ENCODE measurements at regions not wholly inside any gene's neighbourhood (a gene's known extent, or its start where the extent isn't known, plus 50 kb on each side); places are given as distances from the start of the nearest gene placed in this dataset.

DNA sequence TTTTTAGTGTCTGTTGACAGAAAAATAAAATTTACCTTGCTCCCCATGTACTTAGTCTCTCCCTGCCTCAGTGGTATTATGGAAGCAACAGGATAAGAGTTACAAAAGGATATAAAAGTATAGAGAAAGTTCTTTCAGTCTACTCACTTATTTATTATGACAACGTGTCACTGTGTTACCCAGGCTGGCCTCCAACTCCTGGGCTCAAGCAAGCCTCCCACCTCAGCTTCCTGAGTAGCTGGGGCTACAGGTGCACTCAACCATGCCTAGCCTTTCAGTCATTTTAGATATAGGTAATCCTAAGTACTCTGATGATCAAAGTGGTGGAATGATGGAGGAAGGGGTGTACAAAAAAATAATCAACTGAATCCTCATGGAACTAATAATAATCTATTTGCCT, 215.2 kb upstream of the MKLN1 start:
- DNase-seq = no peak

DNA sequence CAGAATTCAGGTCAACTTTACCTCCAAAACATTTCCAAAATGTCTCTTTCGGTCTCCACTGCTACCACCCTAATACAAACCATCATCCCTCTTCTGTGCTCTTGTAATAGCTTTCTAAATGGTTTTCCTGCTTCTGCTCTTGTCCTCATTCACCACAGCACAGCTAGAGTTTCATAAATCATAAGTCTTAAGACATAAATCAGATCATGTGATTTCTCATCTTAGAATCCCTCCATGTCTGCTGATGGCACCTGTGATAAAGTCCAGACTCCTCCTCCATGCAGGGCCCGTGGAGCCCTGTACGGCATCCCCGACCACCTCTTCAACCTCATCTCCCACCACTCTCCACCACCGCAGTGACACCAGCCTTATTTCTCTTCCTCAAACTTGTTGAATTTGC, 212.3 kb upstream of the MKLN1 start:
- no peak for DNase-seq

DNA sequence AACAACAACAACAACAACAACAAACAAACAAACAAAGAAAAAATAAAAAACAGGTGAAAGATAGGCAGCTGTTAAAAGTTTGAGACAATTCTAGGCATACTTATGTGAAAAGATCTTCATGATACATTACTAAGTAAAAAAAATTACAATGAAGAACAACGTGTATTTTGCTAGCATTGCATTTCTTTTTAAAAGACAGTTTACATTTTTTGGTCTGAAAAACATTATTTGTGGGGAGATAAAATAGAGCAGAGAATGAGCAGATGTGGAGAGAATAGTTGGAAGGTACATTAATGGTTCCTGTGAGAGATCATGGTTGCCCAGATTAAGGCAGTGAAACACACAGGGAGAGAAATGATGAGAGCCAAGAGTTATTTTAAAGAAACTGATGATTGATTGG, 210.2 kb upstream of the MKLN1 start:
- DNase-seq = no peak

DNA sequence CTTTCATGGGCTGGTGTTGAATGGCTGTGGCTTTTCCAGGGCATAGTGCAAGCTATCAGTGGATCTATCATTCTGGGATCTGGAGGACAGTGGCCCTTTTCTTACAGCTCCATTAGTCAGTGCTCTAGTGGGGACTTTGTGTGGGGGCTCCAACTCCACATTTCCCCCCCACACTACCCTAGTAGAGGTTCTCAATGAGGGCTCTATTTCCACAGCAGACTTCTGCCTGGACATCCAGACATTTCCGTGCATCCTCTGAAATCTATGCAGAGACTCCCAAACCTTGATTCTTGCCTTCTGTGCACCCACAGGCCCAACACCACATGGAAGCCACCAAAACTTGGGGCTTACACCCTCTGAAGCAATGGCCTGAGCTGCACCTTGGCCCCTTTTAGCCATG, 208.3 kb upstream of the MKLN1 start:
- DNase-seq = no peak

- no peak for DNase-seq
These were observed 205.3 kb upstream of the MKLN1 start for GRCh38 chr7:131122394-131122793.

- no peak for DNase-seq
These were observed 203.6 kb upstream of the MKLN1 start for GRCh38 chr7:131124001-131124629.

DNA sequence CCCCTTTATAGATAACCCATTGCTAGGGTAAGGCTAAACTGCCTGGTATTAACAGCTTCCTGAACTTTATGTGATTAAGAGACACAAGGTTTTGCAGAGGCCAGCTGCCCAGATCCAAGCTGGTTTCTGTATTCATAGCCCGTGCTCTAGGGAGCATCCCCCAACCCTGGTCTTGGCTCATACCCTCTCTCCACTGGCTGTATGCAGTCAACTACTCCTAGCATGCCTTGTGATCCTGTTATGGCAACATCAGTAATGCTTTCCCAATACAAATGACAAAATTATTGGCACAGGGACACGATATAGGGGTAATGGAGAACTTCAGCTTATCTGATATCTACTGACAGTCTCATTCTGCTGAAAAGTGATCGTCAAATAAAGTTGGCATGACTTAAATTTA, 202.8 kb upstream of the MKLN1 start:
- DNase-seq = no peak

GRCh38 chr7:131130324-131130723, 197.4 kb upstream of the MKLN1 start:
- DNase-seq = no peak

DNA sequence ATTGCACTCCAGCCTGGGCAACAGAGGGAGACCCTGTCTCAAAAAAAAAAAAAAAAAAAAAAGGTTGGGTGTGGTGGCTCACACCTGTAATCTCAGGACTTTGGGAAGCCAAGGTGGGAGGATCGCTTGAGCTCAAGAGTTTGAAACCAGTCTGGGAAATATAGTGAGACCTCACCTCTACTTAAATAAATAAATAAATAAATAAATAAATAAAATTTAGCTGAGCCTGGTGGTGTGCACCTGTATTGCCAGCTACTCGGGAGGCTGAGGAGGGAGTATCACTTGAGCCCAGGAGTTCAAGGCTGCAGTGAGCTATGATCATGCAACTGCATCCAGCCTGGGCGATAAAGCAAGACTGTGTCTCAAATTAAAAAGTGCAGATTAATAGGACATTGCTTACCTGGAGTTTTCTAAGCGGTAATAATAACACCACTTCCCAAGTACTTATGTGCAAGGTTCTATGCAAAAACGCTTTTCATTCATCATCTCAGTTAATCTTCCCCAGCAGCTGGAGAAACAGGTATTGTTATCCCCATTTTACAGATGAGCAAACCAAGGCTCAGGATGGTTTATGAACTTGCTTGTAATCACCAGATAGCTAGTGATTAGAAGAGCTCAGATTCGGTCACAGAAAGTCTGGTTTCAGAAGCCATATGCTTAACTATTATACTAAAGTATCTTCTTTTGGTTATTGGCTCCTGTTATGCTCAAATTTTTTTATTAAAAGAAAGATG, 196.5 kb upstream of the MKLN1 start:
- DNase-seq = no peak

DNA sequence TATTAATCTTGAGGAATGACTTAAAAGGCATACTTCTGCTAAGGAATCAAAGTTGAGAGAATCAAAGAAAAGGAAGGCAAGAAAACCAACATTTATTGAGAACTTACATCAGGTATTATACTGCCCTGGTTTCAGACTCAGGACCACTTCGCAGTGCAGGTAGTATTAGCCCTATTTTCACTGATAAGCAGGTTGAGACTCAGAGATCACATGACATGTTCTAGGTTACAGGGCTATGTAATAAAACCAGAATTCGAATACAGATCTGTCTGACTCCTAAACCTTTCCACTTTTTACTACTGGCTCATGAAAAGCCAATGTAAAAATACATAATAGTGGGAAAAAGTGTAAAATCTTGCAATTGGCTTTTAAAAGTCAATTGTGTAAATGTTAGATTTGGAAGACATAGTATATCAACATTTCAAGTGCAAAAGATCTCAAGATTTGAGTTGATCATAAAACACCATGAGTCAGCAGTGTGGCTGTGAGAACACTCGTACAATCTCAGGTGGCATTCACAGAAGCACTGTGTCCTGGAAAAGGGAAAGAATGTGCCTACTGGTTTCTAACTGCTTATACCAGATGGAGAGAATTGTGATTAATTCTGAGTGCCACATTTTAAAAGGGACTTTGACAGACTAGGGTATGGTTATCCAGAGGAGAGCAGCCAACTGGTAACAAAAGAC, 195.8 kb upstream of the MKLN1 start:
- no peak for DNase-seq

- no peak for DNase-seq
These were observed 188.2 kb upstream of the MKLN1 start for GRCh38 chr7:131139462-131139861.

DNA sequence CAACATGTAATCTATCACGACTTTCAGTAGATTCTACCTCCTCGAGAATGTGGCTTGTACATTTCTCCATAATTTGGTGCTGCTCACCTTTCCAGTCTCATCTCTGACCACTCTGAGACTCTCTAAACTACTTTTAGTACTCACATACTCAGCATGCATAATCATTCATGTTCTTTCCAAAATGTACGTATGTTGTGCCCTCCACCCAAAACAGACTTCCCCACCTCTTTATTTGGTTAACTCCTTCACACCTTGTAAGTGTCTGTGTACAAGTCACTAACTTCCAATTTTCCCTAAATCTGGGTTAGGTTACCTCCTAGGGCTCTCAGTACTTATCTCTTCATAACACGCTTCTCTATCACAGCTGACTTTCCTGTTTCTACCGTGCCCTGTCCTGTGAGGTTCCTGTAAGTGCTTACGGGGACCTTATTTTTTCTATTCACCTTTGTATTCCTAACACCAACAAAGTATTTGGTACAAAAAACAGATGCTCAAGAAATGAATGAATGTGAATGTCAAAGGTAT, 186.2 kb upstream of the MKLN1 start:
- no peak for DNase-seq

DNA sequence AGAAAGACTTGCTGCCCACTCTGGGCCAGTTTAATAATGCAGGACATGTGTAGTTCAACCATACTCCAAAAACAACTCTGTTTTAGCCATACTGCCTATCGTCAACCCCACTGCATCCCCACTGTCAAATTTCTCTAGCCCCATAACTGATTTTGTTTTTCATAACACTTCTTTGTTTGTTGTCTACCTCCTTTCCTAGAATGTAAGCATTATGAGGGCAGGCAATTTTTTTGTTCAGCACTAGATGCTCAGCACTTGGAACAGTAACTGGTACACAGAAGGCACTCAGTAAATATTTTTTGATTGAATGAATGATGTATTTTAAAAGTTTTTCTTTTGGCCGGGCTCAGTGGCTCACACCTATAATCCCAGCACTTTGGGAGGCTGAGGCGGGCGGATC, 183.8 kb upstream of the MKLN1 start:
- no peak for DNase-seq

DNA sequence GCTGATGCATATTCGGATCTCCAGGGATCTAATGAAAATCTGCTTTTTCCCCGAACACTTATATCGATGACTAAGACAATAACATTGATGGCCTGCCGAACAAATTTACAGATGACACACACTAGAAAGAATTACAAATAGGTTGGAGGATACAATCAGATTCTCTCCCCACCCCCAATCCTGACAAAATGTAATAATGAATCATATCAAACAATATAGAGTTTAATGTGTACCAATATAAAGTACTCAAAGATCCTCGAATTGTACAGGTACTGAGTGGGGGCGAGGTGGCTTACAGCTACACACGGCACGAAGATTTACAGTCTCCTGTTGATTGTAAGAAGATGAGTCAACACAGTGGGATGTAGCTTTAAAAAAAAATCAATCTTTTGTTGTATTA, 182.7 kb upstream of the MKLN1 start:
- no peak for DNase-seq

GRCh38 chr7:131145770-131146169, 181.9 kb upstream of the MKLN1 start:
- DNase-seq = no peak

DNA sequence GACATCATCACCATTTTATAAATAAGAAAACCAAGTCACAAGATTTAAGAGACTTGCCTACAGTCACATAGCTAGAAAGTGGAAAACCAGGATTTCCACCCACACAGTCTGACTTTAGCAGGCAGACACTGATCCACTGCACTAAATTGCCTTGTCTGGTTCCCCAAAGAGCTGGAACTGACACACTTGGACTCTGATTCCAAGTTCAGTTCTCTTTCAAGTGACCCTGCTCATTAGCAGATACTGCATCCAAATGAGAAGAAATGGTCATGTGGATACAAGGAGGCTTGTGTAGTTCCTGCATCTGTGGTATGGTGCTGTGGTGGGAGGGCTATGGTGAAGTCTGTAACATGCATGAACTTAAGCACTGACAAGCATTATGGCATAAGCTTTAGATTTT, 180.1 kb upstream of the MKLN1 start:
- DNase-seq = no peak

- no peak for DNase-seq
These were observed 179.4 kb upstream of the MKLN1 start for GRCh38 chr7:131148258-131148657.

- DNase-seq = no peak
These were observed 178.8 kb upstream of the MKLN1 start for GRCh38 chr7:131148708-131149428.

DNA sequence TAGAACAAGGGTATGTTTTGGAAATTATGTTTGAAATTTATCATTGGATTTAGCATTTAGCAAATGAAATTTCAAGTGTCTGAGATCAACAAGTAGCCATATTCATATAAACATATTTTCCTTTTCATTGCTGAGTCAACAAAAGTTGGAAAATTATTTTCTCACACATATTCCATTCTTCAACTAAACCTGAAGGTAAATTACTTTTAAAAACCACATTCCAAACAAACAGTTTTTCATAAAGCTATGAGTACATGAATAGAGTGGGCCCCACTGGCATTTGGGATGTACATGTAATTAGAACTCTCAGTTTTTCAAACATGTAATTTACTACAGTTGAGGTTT, 178.3 kb upstream of the MKLN1 start:
- DNase-seq = no peak

DNA sequence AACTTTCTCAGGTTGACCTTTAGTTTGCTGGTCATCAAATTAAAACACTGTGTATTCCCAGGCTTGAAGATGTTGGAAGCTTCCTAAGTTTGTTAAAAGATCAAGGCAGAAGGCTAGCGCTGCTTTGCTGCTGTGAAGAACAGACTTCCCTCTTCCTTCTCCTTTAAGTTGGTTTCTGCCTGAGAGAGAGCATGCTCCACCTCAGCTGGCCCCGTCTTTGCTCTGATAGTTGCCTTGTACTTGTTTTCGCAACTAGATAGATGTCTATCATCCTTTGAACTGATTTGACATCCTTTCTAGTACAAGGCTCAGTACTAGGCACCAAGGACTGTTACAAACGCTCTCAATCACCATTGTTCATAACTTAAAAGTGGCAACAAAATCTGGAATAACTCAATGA, 177.8 kb upstream of the MKLN1 start:
- DNase-seq = no peak

DNA sequence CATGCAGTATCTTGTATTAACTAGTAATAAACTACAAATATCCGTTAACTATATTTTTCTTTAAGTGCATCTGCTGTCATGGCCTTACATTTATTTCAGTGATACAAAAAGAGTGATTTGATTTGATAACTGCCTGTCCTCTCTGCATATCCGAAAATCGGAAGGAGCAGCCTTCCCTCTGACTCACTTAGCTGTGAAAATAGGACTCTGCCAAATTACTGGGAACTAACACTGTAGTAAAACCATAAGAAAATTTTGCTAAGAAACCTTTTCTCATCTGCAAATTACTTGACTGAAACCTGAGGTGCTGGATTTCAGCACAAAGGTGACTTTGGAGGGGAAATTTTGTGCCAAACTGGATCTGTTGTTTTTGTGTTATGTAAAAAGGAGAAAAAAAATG, 176.6 kb upstream of the MKLN1 start:
- DNase-seq = no peak

DNA sequence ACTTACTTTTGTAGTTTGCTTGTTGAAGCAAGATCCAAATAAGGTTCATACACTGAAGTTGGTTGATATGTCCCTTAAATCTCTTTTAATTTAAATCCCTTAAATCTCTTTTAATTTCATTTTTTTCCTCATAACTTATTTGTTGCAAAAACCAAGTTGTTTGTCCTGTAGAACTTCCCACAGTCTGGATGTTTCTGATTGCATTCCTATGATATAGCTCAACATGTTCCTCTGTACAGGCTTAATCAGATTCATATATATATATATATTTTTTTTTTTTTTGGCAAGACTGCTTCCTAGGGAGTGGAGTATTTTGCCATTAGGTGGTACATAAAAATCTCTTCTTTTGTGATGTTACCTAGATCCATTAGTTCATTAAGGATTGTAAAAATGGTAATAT, 174.9 kb upstream of the MKLN1 start:
- DNase-seq = no peak

GRCh38 chr7:131154380-131154779, 173.3 kb upstream of the MKLN1 start:
- DNase-seq = no peak

Data from NCI-H1436 (cell line).